ENCODE measurements at regions not wholly inside any gene's neighbourhood (a gene's known extent, or its start where the extent isn't known, plus 50 kb on each side); places are given as distances from the start of the nearest gene placed in this dataset.

DNA sequence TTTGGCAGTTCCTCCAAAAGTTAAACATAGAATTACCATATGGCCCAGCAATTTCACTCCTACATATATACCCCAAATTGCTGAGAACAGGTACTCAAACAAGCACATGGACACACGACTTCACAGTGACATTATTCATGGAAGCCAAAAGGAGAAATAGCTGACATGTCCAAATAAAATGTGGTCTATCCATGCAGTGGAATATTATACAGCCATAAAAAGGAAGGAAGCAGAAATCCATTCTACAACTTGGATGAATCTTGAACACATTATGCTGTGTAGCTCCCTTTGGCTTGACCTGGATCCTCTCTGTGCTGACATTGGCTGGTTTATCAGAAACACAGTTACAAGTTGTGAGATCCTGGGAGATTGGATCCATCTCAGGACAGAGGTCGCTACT is 370.9 kb upstream of the EEF2KMT start:
- no peak for DNase-seq (ENCODE audit: low spot score)

DNA sequence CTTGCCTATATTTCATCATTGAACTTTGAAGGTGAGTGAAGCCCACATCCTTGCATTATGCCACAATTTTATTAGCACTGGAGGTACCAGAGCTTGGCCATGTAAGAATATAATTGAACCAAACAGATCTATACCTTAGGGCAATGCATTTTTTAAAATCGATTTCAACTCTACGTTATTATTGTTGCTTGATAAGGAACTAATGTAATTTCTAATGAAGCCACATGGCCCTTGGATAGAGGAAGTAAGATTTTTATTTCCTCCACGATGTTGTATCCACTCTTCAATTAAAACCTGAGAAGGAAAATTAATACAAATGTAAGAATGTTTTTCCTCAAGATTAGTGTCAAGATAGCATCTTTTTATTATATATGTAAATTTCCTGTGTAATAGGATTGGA is 370.0 kb upstream of the EEF2KMT start:
- DNase-seq (ENCODE audit: low spot score) = no peak

DNA sequence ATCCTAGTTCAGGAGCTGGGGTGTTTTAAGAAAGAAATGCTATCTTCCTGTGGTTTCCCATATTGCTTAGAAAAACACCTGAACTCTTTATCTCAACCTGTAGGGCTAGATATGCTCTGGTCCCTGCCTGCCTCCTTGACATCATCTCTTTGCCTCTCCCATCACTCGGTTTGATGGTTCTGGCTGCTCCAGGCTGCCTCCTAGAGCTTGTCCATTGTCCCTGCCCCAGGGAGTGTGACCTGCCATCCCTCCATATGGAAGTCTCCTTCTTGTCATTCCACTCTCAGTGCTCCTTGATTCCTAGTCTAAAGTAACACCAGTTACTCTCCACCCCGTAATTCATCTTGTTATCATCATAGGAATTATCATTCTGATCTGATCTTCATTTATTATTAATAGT is 369.0 kb upstream of the EEF2KMT start:
- DNase-seq (ENCODE audit: low spot score) = no peak

DNA sequence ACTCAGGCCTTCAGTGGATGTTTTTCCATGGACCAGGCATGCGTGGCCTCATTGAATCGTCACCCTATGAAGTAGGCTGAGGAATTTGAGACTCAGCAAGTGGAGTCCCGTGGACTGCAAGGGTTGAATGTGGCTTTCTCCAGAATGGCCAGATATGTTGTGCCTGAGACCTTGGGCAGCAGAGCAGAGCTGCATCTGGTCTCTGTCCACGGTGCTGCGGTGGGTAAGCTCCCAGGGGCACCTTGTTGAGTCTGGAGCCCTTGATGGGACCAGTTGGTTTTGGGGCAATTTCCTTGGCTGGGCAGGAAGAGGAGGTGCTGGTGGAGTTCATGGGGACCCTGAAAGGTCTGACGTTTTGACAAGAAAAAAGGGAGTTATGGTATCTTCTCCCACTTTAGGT is 368.1 kb upstream of the EEF2KMT start:
- no peak for DNase-seq (ENCODE audit: low spot score)

DNA sequence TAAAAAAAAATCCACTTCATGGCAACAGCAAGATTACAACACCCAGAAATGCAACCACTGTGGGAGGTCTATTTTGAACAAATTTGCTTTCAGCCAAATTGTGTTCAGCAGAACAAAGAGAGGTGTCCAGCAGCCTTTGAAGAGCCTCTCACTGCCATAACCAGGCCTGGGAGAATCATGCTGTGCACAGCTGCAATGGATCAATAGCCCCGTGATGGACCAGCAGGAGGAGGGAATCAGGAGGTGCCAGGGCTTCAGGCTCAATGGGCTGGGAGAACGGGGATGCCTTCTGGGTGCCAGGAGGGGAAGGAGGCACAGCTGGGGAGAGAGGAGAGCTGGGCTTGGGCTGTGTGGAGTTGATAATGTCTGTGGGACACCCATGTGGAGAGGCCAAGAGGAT is 366.2 kb upstream of the EEF2KMT start:
- DNase-seq (ENCODE audit: low spot score) = no peak

DNA sequence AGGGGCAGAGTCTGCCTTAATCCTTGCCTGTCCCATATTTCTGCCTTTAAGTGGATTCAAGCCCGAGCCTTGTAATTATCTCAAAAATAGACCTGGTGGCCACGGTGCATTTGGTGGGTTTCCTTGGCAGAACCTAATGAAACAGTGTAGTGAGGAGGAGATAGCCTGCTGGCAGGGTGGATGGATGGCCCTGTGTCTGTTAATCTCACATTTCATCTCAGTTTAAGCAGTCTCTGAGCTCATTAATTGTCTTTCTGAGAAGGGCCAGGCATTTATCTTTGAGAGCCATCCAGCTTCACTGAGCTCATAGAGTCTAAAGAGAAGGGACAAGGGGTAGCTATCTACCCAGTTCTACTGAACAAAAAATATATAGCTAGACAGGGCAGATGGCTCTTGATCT is 364.0 kb upstream of the EEF2KMT start:
- no peak for DNase-seq (ENCODE audit: low spot score)

DNA sequence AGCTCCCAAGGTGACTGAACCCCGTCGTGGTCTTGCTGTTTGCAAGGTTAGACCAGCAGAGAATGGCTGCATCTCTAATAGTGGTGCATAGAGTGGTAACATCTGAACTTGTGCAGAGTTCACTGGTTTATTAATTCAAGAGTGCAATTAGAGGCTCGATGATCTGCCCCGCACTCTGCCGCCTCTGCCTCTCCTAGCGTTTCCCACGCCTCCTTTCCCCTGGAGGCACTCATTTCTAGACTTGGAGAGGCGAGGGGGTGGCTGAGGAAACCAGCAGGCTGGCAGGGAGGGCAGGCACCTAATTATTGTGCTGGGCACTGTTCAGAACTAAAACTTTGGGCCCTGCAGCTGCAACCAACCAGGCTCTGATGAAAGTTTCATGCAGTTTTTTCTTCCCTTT is 363.5 kb upstream of the EEF2KMT start:
- DNase-seq (ENCODE audit: low spot score) = no peak

DNA sequence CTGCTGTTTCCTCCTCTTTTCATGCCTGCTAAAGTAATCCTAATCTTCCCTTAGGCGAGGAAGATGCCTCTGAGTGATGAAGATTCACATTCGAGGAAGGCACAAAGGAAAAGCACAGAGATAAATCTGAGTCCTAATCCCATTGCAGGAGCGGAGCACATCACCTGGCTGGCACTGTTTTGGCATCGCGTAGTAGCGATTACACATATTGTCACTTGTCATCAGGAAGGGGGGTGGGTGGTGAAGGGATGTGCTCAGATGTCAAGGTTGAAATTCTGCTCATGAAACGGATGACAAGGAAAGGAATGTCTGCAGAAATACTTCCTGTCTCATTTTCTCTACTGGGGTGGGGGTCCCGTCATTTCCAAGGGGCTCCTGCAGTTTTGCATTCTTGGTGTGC is 363.1 kb upstream of the EEF2KMT start:
- DNase-seq (ENCODE audit: low spot score) = no peak

DNA sequence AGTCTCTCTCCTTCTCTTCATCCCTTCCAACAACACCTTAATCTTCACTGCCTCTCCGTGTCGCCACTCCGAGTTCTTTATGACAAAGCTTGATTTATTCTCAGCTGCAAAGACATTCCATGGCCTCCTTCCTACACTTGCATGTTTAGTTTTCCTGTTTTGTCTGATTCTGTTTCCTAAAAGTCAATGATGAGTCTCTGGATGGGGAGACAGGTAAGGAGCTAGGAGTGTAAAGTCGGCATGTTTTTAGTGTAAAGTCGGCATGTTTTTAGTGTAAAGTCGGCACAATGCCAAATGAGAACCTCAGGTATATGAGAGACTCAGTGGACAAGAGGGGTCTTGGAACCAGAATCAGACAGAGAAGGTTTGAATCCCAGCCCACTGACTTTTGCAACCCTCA is 362.3 kb upstream of the EEF2KMT start:
- DNase-seq (ENCODE audit: low spot score) = no peak

DNA sequence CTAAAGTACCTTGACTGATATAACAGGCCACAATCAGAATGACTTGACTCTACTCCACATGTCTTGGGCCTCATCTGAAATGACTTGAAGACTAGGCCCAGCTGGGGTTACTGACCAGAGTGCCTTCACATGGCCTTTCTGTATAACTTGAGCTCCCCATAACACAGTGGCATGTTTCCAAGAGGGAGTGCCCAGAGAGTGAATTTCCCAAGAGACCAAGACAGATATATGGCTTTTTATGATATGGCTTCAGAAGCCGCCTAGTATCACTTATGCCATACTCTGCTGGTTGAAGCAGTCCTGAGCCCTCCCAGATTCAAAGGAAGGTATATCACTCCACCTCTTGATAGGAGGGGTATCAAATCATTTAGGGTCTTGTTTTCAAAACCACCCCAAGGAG is 357.5 kb upstream of the EEF2KMT start:
- DNase-seq (ENCODE audit: low spot score) = no peak

DNA sequence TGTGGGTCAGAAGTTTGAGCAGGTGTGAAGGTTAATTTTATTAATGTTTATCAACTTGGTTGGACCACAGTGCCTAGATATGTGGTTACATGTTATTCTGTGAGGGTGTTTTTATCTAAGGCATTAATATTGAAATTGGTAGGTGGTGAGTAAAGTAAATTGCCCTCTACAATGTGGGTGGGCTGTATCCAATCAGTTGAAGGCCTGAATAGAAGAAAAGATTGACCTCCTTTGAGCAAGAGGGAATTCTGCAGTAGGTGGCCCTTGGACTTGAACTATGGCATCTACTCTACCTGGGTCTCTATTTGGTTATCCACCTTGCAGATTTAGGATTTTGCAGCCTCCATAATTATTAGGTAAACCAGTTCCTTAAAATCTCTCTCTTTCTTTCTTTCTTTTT is 356.8 kb upstream of the EEF2KMT start:
- no peak for DNase-seq (ENCODE audit: low spot score)

DNA sequence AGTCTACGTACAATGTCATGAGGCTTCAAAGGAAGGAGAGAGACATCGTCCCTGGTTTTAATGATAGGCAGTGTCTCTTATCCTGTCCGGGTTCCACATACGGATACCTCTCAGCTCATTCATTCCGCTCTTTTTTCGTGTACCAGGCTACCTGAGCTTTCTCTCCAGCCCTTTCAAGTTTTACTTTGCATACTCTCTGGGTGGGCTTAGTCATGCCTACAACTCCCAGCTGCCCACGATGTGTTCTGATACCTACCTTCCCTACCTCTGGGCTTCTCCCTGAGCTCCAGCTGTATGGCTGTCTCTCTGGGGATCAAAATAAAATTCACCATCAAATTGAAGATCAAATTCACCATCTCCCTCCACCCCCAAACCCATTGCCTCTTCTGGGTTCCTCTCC is 354.0 kb upstream of the EEF2KMT start:
- DNase-seq (ENCODE audit: low spot score) = no peak

DNA sequence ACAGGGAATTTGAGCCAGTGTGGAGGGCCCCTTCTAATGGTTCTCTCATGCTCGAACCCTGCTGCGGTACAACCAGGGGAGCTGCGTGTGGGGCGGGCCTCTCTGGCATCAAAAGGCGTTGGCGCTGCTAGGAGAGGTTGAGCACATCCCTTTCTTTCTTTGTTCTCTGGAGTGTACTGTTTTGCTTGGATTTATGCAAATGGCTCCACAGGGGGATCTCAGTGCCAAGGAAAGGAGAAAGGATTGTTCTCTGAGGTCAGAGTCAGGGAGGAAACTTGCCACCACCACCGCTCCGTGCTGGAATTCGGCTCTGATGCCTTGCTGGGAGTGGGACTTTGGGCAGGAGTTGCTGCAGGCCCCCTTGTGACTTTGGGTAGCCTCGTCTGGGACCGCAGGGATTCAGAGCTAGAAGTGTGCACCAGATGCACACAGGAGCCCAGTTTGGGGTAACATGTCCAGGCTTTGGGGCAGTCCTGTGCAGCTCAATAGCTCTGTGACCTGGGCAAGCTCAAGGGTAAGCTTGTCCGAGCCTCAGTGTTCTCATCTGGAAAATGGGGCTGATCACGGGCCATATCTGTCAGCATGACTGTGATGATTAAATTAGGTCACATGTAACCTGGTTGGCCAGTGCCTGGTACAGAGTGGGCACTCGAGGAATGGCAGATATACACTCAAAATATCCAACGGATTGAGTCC is 353.0 kb upstream of the EEF2KMT start:
- no peak for DNase-seq (ENCODE audit: low spot score)

DNA sequence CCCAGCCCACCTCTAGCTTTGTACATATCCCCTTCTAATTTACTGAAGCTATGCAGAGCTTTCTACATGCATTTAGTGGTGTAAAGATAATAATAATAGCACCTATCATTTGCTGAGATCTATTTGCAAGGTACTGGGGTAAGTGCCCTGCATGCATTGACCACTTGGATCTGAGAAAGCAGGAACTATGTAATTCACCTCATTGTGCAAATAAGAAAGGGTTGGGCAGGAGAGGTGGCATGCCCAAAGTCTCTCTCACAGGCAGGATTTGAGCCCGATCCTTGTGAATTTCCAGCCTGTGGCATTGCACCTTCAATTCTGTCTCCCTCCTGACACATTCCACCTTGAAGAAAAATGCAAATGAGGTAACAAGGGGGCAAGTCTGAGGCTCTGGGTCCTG is 352.3 kb upstream of the EEF2KMT start:
- no peak for DNase-seq (ENCODE audit: low spot score)

DNA sequence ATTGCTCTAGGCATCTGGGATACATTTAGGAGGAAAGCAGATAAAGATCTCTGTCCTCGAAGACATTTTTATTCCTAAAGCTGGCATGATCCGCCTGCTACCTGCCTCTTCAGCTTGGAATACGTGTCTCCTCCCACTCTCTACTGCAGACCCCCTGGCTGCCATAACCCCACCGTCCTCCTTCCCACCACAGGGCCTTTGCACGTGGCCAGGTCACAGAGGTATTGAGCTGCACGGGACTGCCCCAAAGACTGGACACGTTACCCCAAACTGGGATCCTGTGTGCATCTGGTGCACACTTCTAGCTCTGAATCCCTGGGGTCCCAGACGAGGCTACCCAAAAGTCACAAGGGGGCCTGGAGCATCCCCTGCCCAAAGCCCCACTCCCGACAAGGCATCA is 351.2 kb upstream of the EEF2KMT start:
- no peak for DNase-seq (ENCODE audit: low spot score)

DNA sequence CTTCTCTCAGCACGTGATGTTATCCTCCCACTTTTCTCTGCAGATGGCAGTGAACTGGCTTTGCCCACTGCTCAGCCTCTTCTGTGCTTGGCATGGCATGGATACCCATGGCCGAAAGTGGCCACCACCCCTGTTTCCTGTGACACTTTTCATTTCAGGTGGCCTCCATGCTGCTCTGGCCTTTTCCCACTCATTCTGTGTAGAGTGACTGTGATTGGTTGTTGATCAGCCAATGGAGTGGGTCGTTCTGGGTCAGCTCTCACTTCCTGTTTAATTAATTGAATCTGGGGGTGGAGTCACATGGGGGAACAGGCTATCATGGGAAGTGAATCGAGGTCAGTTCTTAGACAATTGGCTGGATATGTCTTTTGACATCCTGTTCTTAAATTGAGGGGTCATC is 350.1 kb upstream of the EEF2KMT start:
- DNase-seq (ENCODE audit: low spot score) = no peak

DNA sequence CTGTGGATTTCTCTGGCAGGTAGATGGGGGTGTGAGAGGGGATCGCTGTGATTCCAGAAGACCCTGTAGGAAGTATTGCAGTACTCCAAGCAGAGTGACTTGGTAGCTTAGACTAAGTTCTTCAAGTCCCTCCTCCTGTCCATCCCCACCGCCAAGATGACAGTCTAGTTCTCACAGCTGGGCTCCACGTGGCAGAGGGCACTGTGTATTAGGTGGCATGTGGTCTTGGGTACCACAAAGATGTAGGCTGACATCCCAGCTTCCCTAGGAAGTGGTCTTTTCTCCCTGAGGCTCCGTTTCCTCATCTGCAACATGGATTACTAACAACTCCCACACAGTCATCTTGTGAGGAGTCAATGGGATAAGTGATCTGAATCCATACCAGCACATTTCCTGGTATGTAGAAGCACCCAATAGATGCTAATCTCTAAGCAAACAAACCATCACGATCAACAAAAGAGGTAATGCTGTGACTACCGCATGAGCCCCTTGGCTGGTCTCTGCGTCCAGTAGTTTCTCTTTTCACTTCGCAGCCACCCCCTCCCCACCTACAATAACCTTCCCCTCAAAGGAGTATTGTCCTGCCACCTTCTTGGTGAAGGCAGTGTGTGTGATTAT is 349.1 kb upstream of the EEF2KMT start:
- DNase-seq (ENCODE audit: low spot score) = no peak

DNA sequence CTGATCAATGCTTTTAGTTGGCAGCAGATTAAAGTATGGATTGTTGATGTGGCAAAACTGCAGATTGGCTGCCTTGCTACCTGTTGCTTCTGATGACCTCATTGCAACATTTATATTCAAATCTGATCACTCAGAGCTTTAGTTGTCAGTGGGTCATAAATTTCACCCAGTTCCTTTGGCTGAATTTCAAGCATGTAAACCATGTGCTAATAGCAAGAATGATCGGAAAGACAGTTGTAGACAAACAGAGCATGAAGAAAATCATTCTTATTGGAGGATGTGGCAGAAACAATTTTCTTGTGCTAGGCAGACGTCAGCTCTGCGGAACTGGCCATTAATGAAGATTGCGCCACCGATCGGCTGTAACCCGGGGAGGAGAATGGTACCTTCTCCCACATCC is 346.6 kb upstream of the EEF2KMT start:
- DNase-seq (ENCODE audit: low spot score) = no peak

DNA sequence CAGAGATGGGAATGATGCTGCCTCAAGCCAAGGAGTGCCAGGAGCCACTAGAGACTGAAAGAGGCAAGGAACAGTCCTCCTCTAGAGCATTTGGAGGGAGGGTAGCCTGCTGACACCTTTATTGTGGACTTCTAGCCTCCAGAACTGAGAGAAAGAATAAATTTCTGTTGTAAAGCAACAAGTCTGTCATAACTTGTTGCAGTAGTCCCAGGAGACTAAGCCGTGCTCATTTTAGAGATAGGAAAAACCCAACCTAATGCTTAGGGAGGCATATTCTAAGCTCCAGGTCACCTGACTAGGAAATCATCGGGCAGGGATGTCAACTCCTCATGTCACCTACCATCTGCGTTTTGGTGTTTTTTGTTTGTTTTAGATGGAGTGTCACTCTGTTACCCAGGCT is 345.4 kb upstream of the EEF2KMT start:
- no peak for DNase-seq (ENCODE audit: low spot score)

DNA sequence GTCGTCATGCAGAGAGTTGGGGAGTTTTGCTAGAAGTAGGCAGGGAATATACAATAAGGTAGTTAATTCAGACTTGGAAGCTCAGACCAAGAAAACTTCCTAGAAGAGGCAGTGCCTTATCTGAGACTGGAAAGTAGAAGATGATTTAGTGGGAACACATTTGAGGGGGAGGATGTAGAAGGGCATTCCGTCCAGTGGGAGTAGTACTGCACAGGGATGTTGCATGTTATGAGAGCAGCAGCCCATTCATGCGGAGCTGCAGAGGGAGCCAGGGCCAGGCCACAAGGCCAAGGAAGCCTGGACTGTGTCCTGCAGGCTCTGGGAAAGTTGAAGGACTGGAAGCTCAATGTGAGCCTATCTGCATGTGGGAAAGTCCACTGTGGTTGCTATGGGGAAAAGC is 344.5 kb upstream of the EEF2KMT start:
- DNase-seq (ENCODE audit: low spot score) = no peak

DNA sequence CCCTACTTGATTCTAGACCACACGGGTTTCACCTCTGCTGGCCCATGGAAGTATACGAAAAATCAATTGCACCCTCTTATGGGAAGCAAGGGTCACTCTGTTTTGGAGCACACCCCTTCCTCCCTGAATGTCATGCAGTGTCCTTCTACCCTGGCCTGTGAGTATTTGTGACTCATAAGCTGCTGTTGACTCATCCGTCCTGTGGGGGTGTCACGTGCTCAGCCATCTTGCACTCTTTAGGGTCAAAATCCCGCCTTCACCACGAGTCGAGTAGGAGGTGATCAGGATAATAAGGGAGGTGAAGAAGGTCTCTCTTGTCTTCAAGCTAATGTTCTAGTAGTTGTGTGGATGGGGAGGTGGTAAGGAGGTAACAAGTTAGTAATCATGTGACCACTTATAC is 341.0 kb upstream of the EEF2KMT start:
- DNase-seq (ENCODE audit: low spot score) = no peak

DNA sequence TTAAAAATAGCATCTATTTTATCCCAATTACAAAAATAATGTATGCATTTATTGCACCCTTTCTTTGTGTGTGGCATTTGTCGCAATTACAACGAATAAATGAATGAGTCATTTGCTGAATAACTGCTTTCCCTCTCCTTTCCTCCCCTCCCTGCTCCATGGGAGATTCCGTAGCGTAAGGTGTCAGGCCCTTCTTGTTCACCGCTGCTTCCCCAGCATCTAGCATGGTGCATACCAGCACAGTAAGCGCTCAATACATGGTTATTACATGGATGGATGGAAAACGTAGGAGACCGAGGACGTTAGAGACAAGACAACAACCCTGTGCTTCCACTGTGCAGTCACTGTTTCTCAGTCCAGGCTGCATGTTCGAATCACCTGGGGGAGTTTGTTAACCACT is 336.0 kb upstream of the EEF2KMT start:
- DNase-seq (ENCODE audit: low spot score) = no peak

DNA sequence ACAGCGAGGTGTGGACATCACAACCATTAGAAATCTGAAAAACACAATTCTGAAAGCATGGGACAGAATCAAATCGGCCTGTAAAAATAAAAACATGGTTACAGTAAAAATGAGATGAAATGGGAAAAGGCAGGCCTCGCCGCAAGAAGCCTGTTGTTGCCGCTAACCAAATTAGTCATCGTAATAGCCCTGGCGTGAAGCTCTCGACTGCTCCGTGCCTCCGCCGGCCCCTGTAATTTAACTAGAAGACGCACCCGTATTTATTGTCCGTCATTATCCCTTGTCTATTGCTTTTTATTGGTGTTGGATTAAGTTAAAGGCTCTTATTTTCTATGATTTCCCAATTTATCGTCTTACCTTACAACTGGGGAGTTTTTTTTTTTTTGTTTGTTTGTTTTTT is 334.6 kb upstream of the EEF2KMT start:
- DNase-seq (ENCODE audit: low spot score) = no peak

DNA sequence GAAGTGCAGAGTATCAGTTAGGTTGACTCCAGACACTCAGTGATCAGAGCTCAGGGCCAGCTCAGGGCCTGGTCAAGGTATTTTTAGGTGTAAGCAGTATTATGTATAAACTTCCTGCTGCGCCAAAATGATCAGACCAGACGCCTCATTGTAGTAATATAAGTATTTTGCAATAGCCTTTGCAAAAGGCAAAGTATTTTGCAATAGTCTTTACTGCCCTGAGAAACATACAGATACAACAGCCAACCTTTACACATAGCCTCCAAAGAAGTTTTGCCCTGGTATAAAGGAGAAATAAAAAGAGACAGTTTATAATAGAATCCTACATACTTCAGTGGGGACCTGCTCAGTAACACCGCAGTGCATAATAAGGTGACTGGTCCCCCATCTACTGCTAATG is 333.0 kb upstream of the EEF2KMT start:
- no peak for DNase-seq (ENCODE audit: low spot score)
